HG02885 (cell line): ENCODE measurements at regions not wholly inside any gene's neighbourhood (a gene's known extent, or its start where the extent isn't known, plus 50 kb on each side); places are given as distances from the start of the nearest gene placed in this dataset.
"Not testable (repeated sequence)": the region's sequence is repeated elsewhere in the genome, so short reads cannot be mapped to it uniquely, and the experiment has no call there.

Experiments
- ATAC-seq: cut with Tn5 transposase; IDR thresholded peaks from one replicate; pipeline ENCODE4 v1.9.1; 2021; ENCODE audit warnings: mild to moderate bottlenecking; ENCODE audit not compliant: unreplicated experiment, poor library complexity

DNA sequence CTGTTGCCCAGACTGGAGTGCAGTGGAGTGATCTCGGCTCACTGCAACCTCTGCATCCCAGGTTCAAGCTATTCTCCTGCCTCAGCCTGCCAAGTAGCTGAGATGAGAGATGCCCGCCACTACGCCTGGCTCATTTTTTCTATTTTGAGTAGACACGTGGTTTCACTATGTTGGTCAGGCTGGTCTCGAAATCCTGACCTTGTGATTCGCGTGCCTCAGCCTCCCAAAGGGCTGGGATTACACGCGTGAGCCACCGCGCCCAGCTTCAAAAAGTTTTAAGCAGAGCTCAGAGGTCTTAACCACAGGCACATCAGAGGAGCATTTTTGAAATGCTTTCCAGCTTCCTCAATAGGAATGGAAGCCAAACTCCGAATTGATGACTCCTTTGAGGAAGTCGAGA, 291.2 kb upstream of the FRG2C start:
- not testable (repeated sequence) for ATAC-seq

DNA sequence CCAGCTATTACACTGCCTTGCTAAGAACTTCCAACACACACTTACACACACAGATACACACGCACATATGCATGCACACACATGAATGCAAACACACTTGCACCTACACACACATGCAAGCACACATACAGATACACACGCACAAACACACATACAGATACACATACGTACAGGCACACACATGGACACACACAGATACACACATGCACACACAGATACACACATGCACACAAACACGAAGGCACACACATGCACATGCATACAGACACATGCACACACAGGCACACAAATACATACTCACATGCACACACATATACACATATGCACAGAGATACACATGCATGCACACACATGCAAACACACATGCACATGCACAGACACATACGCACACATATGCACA, 284.3 kb upstream of the FRG2C start:
- ATAC-seq, result not testable (repeated sequence)

DNA sequence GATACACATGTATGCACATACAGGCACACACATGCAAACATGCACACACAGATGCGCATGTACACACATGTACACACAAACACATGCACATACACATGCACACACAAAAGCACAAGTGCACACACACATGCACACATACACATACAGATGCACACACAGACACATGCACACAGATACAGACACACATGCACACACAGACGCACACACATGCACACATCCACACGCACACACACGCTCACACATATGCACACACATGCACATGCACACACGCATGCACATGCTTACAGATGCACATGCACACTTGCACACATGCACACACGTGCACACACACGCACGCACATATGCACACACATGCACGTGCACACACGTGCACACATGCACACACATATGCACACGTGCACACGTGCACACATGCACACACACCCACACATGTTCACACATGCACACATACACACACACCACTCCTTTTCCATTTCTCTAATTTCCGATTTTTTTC, 283.8 kb upstream of the FRG2C start:
- ATAC-seq, result no peak

DNA sequence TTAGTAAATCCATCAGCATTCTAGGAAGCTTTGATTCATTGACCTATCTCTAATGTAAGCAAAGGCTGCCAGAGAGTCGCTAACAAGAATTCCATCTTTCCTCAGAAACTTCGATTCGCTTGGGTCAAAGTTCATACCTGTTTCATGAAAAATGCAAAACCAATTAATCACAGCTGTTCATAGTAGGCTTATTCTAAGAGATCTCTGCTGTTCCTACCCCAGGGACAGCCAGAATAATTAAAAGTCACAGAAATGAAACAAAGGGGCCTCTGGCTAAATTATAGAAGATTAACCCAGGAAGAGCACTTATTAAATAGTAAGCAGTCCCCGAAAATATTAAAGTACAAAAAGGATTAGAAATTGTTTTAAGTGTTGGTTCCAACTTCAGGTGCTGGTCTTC, 280.1 kb upstream of the FRG2C start:
- ATAC-seq, result not testable (repeated sequence)

DNA sequence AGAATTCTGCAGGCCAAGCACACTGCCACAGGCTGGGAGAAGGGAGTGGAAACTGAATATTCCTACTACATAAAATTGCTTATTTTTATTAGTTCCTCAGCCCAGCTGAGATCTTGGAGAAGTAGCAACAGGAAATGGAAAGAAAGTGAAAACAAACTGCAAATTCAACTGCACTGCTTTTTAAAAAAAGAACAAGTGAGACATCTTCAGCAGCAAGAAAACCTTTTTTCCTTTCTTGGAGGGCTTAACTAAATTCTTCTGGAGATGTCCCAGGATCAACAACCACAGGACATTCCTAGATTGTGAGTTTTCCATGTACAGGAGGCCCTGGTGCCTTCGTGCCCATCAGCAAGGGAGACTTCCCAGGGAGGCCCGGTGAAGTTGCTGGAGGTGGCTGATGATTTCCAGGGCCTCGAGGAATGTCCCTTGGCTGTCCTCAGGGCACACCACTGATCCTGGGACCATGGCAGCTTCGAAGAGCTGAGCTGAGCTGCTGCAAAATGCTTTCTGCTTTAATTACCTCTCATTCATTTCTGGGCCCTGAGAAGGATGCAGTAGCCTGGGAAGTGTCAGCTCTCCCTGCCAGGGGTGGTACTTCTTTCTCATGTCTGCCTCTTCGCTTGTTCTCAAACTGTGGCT, 275.5 kb upstream of the FRG2C start:
- ATAC-seq, result not testable (repeated sequence)

DNA sequence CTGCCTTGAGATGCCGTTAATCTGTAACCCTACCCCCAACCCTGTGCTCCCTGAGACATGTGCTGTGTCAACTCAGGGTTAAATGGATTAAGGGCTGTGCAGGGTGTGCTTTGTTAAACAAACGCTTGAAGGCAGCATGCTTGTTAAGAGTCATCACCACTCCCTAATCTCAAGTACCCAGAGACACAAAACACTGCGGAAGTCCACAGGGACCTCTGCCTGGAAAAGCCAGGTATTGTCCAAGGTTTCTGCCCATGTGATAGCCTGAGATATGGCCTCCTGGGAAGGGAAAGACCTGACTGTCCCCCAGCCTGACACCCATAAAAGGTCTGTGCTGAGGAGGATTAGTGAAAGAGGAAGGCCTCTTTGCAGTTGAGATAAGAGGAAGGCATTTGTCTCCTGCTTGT, 270.8 kb upstream of the FRG2C start:
- not testable (repeated sequence) for ATAC-seq

DNA sequence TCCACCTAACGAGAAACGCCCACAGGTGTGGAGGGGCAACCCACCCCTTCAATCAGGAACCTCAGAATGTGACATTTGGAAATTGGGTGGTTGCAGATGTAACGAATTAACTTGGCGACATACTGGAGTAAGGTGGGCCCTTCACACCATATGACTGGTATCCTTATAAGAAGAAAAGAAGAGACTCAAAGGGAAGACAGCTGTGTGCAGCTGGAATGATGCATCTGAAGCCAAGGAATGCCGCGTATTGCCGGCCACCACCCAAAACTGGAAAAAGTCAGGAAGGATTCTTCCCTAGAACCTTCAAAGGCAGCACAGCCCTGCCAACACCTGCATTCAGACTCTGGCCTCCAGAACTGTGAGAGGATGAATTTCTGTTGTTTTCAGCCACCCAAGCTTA, 270.0 kb upstream of the FRG2C start:
- not testable (repeated sequence) for ATAC-seq

DNA sequence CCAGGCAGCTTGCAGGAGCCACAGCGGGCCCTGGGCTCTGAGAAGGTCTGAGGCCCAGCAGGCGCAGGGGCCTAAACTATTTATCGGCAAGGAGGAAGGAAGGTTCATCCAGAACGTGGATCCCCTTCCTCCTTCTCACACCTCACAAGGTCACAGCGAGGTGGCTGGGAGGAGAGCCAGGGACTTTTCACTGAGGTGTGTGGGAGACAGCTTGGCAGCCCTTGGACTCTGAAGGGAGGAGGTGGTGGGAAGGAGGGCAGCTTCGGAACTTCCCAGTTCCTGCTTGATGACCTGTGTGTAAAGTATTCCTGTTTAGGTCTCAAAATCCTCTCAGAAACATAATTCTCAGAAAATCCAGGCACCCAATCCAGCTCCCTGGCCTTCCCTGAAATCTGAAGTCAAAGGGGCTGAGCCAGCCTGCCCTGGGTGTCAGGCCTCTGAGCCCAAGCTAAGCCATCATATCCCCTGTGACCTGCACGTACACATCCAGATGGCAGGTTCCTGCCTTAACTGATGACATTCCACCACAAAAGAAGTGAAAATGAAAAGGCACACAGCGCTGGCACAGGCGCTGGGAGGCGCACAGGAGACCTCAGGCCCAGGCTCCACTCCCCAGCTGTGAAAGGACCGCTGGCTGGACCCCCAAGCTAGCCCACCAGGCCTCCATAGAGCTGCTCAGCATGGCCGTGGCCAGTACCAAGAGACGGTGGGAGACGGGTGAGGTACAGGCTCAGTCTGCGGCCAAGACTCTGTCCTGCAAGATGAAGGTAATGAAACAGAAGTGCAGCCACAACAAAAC, 269.4 kb upstream of the FRG2C start:
- ATAC-seq, result not testable (repeated sequence)

DNA sequence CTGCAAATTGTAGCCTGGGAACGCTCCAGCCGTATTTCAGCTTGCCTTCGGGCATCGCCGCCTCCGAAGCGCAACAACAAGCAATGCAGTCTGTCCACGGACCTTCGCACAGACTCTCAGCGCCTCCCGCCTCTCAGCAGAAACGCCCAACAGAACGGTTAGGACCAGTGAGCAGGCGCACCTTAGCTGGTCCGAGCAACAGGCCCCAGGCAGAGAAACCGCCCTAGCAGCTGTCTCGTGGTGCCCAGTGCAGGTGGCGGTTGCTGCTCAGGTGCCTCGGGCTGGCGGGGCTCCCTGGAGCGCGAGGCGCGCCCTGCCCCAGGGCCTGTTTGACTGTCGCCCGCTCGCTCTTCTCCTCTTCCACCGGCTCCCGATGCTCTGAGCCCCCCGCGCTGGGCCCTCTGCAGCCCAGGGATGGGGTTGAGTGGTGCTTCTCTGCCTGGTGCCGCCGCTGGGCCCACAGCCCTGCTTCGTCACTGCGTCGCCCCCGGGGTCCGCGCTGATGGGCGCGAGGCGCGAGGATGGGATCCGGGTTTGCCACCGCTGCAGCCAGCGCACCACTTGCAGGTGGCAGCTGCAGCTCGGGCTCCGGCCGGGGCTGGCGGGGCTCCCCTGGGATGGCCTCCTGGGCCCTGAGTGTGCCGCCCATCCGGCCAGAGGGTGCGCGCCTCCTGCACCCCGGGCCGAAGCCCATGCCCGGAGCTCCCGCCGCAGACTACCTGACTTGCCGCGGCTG, 268.4 kb upstream of the FRG2C start:
- no peak for ATAC-seq

DNA sequence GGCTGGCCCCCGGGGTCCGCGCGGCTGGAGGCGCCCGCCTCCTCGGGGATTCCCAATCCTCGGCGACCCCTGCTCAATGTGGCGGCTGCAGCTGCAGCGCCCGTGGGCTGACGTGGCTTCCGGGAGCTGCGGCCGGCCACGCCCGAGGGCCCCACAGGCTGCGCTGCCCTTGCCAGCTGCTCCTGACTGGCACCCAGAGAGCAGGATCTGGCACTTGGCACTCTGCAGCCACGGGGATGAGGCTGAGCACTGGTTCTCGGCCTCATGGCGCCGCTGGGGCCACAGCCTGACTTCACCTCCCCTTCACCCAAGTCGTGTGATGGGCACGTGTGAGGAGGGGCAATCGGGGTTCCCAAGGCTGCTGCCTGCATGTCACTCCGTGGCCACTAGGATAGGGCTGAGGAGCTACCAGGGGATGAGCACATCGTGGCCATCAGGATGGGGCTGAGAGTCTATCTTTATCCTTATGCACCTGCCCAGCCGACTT, 267.8 kb upstream of the FRG2C start:
- no peak for ATAC-seq

DNA sequence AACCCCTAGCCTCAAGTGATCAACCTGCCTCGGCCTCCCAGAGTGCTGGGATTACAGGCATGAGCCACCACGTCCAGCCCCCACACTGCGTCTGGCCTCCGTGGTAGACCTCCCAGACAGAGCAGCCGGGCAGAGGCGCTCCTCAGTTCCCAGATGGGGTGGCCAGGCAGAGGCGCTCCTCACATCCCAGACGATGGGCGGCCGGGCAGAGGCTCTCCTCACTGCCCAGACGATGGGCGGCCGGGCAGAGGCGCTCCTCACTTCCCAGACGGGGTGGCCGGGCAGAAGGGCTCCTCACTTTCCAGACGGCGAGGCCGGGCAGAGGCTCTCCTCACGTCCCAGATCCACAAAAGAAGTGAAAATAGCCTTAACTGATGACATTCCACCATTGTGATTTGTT, 266.6 kb upstream of the FRG2C start:
- not testable (repeated sequence) for ATAC-seq

DNA sequence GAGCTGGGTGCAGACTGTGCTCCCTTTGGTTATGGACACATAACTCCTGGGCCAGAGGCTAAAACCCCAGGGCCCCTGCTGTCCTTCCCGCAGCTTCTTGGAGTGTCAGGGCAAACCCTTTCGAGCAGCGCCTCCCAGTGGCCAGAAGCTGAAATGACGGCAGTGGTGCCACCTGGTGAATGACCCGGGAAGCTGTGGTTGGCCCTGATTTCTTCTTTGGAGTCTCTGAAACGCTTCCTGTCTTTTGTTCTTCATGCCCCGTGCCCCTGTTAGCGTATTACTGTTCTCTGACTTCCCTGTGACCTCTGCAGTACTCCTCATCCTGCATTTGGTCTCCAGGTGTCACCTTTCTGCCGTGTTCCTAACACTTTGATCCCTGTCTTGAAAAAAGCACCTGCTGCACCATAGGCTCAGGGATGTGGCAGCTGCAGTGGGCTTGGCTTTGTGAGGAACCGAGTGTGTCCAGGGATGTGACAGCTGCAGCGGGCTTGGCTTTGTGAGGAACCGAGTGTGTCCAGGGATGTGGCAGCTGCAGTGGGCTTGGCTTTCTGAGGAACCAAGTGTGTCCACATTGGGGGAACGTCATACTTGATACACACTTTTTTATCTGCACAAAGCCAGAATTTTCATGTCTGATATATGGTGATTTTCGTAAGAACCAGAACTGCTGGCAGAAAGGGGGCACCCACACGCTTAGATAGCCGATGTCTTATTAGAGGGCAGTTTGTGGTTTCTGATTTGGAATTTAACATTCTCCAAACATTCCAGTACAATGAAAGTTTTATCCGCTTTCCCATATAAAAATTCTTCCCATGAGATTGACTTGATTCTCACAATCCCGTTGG, 241.8 kb upstream of the FRG2C start:
- ATAC-seq, result not testable (repeated sequence)

DNA sequence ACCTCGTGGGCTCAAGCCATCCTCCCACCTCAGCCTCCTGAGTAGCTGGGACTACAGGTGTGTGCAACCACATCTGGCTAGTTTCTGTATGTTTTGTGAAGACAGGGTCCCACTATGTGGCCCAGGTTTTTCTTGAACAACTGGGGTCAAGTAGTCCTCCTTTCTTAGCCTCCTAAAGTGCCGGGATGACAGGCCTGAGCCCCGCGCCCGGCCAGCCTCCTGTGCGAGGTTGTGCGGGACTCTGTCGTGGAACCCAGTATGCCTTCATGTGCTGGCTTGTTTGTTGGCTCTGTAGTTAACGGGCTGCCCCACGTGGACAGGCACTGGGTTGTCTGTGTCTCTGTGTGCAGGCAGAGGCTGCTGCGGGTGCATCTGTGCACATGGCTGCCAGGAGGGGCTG, 238.7 kb upstream of the FRG2C start:
- ATAC-seq, result not testable (repeated sequence)

DNA sequence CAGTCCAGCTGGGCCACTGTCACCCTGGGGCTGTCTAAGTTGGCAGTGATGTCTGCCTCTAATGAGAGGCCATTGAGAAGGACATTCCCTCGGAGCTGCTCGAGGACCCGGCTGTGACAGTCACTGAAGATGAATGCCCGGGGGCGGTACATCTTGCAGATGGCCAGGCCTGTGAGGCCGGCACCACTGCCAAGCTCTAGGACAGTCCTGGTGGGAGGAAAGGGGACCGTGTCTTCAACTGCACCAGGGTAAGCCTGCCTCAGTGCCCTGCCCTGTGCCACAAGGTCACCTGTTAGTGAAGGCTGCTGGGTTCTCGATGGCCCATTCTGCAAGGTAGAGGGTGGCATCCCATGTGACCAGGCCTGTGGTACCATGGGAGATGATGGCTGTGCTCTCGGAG, 236.6 kb upstream of the FRG2C start:
- not testable (repeated sequence) for ATAC-seq

DNA sequence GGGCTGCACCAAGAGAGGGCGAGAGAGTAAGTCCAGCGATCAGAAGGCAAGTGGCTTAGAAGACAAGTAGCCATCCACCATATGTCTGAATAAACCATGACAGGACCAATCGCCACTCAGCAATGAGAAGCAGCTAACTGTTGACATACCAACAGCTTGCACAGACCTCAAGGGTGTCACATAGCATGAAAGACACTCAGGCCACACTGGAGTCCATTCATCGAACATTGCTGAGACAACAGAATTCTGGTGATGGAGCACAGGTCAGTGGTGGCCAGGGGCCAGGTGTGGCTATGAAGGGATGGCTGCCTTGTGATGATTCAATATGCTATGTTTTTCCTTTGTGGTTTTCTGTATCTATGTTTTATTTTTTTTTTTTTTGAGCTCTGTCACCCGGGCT, 236.2 kb upstream of the FRG2C start:
- not testable (repeated sequence) for ATAC-seq

DNA sequence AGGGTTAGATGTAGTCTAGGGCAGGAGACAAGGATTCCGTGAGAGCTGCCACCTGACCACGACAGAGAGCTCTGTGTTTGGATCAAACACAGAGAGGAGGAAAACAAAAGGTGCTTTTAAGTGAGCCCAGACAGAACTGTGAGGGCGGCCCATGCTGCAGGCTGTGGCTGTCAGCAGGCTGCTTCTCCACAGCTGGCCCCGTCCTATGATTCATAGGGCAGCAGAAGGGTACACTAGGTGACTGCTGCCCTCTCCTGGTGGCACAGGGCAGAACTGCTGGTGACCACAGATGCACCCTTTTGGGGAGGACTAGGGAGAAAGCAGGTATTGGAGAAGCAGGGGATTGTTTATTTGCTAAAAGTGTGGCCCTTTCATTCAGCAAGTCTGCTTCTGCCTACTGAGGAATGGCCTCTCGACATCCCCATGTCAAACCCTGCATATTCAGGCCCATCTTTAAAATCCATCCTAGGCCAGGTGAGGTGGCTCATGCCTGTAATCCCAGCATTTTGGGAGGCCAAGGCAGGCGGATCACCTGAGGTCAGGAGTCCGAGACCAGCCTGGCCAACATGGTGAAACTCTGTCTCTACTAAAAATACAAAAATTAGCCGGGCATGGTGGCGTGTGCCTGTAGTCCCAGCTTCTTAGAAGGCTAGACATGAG, 234.4 kb upstream of the FRG2C start:
- ATAC-seq, result not testable (repeated sequence)

DNA sequence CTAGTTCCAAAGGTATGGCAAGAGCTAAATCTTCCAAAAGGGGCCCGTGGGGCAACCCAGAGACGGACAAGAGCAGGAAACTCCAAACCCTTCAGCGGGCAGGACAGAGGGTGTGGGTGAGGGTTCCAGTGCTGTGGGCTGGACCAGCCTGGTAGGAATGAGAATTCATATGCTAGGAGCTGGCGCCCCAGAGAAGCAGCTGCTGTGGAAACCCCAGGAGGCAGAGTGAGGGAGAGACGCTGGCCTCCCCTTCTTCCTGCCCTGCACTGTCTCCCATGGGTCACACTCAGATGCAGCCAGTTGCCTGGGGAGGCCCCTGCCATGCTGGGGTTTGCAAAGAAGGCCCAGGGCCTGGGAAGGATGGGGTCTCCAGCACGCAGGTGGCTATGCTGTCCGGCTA, 233.7 kb upstream of the FRG2C start:
- ATAC-seq, result not testable (repeated sequence)

DNA sequence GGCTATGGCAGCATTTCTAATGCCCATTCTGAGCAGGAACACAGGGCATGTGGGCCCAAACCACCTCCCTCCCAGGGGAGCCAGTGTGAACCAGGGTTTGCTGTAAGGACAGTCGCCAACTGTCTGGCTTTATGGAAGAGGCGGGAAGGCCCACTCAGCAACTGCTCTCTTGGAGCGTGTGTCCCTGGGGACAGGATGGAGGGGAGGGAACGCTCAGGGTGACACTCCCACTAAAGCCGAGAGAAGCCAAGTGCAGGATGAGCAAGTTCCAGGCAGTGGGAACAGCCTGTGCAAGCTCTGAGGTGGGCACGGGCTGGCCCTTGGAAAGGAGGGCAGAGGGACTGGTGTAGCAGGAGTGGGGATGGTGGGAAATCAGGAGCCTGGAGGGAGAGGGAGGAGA, 233.0 kb upstream of the FRG2C start:
- not testable (repeated sequence) for ATAC-seq

DNA sequence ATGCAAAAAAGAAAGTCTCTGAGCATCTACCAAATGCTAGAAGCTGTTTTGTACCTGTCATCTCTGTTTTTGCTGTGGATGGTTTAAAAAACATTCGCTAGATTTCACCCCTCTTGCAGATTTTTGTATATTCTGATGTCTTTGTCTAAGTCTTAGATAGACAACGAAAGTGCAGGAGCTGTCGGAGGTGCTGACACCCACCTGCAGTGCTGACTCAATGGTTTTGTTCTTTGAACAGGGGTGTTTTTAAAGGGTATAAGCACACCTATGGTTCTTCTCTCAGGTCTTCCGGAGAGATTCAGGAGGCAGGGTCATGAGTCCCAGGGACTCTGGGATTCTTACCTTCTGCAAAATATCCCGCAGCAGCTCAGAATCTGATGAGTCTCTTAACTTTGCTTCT, 231.7 kb upstream of the FRG2C start:
- not testable (repeated sequence) for ATAC-seq
